OCI-LY1 (cell line): ENCODE measurements at regions not wholly inside any gene's neighbourhood (a gene's known extent, or its start where the extent isn't known, plus 50 kb on each side); places are given as distances from the start of the nearest gene placed in this dataset.

Experiments used
- CTCF ChIP-seq: fragments of 200-600 bp; sonication (generic), shearing (Covaris generic); IDR thresholded peaks from 2 replicates; pipeline ENCODE4 v1.5.1; 2017; ENCODE audit warnings: mild to moderate bottlenecking, antibody characterized with exemption, low read length, moderate library complexity, mixed read lengths
- EZH2 ChIP-seq: fragments of 200-600 bp; sonication (generic), shearing (Covaris generic); IDR thresholded peaks from 2 replicates; pipeline ENCODE4 v1.8.0; 2017; ENCODE audit warnings: borderline replicate concordance, mixed run types, mild to moderate bottlenecking, antibody characterized with exemption, low read length, moderate library complexity, mixed read lengths

- no peak for TF ChIP-seq CTCF
- no peak for TF ChIP-seq EZH2
Measured at GRCh38 chr16:7843261-7843660, 510.6 kb downstream of the RBFOX1 start.
